ENCODE measurements at regions not wholly inside any gene's neighbourhood (a gene's known extent, or its start where the extent isn't known, plus 50 kb on each side); places are given as distances from the start of the nearest gene placed in this dataset.
A peak's percentile ranks its signal among the peaks of the same experiment; 100 is the strongest.
"Not testable (repeated sequence)": the region's sequence is repeated elsewhere in the genome, so short reads cannot be mapped to it uniquely, and the experiment has no call there.

DNA sequence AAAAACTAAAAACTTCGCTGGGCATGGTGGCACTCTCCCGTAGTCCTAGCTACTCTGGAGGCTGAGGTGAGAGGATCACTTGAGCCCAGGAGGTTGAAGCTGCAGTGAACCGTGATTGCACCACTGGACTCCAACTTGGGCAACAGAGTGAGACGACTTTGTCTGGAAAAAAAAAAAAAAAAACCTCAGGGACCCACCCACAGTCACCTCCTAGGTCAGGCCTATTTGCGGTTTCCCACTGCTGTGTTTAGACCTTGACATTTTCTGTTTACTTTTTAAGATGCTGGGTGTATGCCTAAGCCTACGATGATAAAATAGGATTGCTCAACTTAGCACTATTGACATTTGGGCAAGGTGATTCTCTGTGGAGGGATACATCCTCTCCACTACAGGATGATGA is 197.4 kb upstream of the TBL1X start:
- no peak for DNase-seq (ENCODE audit: low read depth, low spot score)

DNA sequence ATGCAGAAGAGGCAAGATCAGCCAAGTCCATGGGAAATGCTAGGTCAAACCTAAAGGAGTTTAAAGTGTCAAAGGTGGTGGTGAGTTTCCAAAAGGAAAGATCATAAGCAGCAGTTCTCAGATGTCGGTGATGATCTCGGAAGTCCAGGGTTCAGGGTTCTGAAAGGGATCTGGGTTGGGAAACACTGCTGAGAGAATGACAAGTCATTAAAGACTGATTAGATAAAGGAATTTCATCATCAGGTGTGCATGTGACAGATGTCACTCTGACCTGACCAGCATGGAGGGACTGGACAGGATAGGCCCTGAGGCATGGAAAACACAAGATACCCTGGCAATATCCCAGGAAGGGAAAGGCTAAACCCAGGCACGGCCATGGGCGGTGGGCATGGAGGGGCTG is 195.7 kb upstream of the TBL1X start:
- no peak for DNase-seq (ENCODE audit: low read depth, low spot score)

DNA sequence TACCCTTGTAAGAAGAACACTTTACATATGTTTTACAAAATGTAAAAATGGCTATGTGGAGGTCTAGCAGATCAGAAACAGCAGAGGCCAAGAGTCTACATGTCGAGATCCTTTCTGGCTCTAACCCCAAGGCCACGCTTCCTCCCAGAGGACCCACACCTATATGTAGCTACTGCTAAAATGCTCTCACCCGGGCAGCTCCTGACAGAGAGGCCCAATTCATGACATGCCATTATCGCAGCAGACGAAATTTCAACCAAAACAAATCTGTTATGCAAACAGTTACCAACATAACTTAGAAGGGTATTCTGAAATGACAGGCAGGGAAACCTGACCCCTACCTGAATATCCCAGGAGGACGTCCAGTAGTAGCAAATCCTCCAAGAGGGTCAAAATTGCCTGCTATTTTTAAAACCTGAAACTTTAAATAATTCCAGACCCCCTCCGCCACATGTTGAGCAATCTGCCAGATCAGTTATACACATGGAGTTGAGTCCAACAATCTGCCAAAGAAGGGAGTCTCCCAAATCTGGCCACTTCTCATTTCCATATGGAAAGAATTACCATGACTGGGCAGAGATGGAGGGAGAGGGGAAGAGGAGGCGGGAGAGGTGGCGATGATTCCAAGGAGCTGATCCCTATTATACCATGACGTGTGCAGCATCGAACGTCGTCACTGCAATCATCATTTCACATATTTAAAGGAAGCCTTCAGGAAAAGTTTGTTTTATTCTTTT is 192.9 kb upstream of the TBL1X start:
- DNase-seq (ENCODE audit: low read depth, low spot score): no peak

DNA sequence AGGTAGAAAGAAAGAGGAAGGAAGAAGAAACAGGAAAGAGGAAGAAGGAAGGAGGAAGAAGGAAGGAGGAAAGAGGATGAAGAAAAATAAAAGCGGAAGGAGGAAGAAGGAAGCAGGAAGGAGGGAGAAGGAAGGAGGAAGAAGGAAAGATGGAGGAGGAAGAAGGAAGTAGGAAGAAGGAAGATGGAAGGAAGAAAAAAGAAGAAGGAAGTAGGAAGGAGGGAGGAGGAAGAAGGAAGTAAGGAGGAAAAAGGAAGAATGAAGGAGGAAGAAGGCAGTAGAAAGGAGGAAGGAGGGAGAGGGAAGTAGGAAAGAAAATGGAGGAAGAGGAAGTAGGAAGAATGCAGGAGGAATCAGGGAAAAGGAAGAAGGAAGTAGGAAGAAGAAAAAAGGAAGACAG is 191.1 kb upstream of the TBL1X start:
- no peak for DNase-seq (ENCODE audit: low read depth, low spot score)

DNA sequence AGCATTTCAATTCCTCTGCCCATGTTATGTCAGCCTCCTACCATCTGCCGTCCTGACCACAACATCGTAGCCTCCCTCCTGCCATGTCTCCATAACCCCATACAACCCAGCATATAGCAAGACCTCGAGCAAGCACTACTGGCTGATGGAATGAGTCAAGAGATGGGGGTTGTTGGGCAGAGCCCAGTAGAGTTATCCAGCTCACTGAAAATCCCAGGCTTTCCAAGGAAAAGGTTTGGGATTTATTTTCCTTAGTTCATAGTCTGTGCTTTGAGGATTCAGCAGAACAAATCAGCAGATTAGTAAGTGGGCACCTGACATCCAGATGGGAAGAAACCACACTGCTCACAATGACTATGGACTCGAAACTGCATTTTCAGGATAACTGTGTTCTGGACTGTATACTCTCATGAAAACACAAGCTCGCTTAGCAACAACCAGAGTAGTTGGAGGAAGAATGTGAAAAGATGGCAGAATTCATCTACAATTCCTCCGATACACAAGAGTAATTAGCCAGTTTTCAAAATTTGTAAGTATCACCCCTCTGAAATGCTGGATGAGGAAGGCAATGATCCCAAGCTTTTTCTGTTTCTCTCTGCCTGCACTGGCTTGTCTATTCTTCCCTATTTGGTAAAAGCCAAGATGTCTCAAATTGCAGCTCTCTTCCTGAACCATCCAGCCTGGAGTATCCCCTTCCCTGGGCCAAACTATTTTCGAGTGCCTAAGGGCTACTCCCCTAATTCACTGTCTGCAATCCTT is 186.2 kb upstream of the TBL1X start:
- DNase-seq (ENCODE audit: low read depth, low spot score): no peak

DNA sequence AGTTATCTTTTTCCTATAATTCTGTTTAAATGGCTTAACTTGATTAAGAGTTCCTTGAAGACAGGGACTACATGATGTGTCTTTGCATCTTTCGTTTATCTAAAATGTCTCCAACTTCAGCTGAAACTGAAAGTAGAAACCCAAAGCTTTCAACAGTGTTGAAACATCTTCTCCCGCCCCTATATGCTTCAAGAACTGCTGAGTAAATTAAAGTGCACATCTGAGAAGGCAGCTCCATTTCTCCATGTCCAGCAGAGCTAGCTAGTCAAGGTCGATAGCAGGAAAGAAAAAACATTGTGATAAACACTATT is 185.7 kb upstream of the TBL1X start:
- DNase-seq (ENCODE audit: low read depth, low spot score): no peak

DNA sequence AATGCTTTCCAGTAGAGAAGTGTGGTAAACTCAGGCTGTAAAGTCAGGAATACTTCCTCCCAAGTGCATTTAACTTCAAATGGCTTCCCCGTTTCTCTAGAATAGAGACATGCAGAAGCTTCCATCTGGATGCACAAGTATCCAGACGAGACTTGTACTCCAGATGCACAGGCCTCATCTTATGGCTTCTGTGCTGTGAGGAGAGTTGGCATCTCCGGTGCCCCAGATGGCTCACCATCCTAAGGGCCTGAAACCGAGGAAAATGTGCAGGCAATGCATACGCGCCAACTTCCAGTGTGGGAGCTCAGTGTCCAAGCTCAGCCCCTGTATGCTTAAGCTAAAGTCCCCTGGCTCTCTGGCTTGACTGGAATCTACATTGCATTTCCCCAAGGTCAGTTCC is 184.0 kb upstream of the TBL1X start:
- no peak for DNase-seq (ENCODE audit: low read depth, low spot score)

DNA sequence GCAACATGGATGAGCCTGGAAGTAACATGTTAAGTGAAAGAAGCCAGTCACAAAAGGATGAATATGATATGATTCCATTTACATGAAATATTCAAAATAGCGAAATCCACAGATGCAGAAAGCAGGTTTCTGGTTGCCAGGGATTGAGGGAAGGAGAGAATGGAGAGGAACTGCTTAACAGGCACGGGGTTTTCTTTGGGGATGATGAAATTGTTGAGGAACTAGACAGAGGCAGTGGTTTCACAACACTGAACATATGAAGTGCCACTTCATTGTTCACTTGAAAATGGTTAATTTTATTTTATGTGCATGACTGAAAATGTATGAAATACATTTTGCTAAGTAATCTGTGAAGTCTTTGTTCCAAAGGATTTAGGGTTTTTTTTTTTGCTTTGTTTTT is 182.5 kb upstream of the TBL1X start:
- DNase-seq (ENCODE audit: low read depth, low spot score): no peak

DNA sequence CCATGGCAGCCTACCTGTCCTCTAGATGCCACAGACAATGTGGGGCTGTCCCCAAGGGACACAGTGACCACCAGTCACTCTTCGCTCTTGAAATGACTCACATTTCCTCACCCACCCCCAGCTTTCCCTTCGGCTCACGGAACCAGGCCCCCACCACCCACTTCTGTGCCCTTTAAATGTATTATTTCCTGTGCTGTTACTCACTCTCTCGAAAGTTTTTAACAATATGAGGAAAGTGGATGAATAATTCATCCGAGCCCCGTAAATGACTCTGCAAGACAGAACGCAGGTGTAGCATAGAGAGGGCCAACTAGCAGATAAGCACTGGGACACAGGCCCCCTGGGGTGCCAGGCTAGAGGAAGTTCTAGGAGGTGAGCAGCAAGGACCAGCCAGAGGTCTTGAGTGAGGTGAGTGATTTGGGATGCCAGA is 179.5 kb upstream of the TBL1X start:
- no peak for DNase-seq (ENCODE audit: low read depth, low spot score)

DNA sequence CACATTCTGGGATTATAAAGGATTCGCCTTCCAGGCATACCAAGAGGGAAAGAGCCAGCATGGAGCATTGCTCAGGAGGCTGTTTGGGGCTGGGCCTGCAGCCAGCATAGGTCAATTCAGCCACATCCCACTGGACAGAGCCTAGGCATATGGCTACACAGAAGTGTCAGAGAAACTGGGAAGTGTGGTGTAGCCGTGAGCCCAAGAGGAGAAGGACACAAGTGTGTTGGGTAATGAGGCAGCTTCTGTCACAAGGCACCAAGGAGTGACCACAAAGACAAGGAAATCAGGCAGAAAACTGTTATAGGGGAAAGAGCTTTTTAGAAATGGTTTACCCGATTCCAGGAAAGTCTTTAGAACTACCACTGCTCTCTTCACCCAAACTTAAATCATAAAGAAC is 178.6 kb upstream of the TBL1X start:
- DNase-seq (ENCODE audit: low read depth, low spot score): no peak

DNA sequence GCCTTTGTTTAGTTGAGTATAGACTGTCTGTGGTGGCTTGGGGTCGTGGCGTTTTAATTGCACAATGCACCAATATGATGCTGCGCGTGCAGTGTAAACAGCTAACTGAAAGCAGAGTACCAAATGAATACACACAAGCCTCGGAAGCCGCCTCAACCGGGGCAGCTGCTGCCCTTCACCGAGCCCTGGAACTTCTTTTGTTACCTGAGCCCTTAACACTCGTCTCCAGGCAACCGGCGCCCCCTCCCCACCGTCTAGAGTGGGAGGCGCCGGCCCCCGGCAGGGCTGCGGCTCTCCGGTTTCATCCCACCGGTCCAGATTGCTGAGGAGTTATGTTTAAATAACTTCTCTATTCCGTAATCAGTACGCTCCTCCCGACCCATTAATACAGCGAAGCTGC is 173.2 kb upstream of the TBL1X start:
- DNase-seq (ENCODE audit: low read depth, low spot score): no peak

DNA sequence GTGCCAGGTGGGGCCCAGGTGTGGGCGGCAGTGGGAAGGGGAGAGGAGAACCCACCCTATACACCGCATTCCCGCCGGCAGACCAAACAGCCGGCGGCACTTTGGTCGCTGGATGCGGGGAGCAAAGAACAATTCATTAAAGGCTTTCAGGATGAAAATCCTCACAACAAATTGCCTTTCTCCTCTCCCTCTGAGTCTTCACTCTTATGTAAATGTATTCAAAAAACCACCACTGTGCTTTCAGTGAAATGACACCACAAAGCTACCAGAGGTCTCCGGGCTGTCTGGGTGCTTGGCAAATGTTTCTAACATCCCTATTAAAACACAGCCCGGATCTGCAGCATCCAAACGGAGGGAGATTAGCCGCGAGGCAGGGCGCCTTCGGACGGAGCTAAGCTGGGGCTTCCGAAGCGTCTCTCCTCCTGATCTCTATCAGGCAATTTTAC is 171.8 kb upstream of the TBL1X start:
- DNase-seq (ENCODE audit: low read depth, low spot score): peak; percentile 47

DNA sequence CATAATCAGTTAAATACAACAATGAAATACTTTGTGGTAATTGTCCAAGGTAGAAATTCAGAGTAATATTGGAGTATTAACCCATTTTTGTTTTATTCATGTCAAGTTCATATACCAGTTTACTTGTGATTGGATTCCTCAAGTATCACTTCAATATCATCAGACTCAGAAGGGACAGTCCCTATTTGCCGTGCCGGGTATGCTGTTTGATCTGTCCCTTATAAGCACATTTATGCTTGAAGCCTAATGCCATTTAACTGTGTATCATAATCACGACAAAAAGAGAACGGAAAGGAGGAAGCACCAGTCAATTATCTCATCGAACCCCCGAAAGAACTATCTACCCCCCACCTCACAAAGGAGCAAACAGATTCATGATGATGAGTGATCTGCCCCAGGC is 171.0 kb upstream of the TBL1X start:
- DNase-seq (ENCODE audit: low read depth, low spot score): no peak

DNA sequence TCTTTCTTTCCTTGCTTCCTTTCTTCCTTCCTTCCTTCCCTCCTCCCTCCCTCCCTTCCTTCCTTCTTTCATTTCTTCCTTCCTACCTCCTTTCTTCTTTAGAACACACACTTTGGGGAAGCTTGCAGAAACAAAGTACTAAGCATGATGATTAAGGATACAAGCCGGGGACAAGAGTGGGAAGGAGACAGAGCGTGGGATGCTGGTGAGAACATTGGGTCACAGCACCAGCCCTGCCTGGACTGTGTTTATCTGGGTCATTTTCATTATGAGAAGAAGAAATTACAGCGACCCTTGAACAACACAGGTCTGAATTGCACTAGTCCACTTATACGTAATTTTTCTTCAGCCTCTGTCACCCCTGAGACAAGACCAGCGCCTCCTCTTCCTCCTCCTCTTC is 169.3 kb upstream of the TBL1X start:
- no peak for DNase-seq (ENCODE audit: low read depth, low spot score)

DNA sequence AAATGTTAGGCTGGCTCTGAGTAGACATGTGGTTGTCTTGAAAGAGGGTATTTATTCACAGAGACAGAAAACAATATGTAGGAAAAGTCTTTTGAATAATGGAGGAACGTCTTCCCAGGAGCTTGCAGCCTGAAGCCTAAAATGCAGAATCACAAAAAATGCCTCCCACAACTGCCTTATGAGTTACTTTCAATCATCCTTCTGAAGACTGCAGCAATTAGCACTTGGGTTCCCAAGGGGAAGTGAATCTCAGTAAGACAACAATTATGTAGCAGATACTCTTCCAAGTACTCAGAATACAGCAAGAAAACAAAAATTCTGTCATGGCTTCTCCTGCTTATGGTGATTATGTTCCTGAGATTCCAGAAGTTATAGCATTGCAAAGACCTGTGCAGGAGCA is 166.6 kb upstream of the TBL1X start:
- no peak for DNase-seq (ENCODE audit: low read depth, low spot score)

DNA sequence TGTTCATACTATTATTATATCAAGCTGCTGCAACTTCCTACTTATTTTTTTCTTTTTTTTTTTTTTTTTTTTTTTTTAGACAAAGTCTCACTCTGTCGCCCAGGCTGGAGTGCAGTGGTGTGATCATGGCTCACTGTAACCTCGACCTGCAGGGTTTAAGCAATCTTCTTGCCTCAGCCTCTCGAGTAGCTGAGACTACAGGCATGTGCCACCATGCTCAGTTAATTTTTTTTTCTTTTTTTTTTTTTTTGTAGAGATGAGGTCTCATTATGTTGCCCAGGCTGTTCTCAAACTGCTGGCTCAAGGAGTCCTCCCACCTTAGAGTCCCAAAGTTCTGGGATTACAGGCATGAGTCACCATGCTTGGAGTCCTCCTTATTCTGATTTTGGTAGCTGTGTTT is 165.2 kb upstream of the TBL1X start:
- not testable (repeated sequence) for DNase-seq (ENCODE audit: low read depth, low spot score)

DNA sequence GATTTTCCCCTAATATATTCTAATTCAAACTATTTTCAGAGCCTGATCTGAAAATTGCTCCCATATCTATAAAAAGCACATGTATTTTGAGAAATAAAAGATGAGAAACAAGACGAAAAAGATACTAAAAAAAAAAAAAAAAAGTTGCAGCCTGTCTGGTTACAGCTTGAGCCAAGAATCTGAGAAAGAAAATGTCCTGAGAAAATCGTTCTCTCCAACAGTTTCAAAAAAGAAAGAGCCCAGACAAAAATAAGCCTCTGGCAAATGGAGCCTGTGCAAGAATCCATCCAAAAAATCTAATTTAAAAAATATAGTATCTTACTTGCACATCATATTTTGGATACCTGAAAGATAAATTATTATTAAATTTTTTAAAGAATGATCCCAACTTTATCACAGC is 163.0 kb upstream of the TBL1X start:
- no peak for DNase-seq (ENCODE audit: low read depth, low spot score)

DNA sequence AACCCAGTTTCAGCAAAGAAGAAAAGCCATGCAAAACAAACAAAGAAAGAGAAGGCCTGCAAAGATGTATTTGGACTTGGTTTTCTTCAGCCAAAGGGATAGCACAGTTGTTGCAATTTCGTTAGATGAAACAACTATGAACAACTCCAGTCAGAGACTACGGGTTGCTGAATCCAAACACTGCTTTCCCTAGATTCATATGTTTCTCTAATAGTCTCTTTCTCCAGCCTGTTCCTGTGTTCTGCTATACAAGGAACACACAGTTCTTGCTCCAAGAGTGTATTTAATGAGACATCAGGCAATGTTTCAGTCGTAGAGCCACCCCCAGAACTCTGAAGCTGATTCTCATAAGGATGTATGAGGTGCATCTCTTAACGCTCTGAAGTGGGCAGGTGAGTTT is 162.5 kb upstream of the TBL1X start:
- DNase-seq (ENCODE audit: low read depth, low spot score): no peak

DNA sequence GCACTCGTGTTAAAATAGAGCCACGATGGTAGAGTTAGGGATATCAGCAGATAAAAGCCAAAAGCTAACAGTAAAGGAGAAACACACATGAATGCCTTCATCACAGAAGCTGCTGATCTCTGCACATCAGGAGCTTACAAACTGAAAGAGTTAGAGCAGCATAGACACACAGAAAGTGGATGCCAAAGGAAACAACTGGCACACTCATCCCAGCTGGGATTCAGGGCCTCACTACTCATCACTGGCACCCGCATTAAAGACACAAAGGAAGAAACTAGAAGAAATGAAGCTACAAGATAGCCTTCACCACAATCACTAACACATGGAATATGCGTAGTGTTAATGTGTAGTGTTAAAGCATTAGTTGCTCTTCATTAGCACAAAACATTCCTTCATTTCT is 156.4 kb upstream of the TBL1X start:
- DNase-seq (ENCODE audit: low read depth, low spot score): no peak

DNA sequence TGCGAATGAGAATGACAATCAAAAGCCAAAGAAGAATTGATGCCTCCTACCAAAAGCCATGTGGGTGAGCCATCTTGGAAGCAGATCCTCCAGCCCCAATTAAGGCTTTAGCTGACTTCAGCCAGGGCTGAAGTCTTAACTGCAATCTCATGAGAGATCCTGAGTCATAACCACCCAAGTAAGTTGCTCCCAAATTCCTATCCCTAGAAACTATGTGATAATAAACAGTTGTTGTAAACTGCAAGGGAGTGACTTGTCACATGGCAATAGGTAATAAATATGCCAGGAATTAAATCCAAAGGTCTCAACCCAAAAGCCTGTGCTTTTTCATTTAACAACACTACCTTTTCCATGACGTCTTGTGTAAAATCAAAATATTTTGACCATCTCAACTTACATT is 154.2 kb upstream of the TBL1X start:
- DNase-seq (ENCODE audit: low read depth, low spot score): no peak

DNA sequence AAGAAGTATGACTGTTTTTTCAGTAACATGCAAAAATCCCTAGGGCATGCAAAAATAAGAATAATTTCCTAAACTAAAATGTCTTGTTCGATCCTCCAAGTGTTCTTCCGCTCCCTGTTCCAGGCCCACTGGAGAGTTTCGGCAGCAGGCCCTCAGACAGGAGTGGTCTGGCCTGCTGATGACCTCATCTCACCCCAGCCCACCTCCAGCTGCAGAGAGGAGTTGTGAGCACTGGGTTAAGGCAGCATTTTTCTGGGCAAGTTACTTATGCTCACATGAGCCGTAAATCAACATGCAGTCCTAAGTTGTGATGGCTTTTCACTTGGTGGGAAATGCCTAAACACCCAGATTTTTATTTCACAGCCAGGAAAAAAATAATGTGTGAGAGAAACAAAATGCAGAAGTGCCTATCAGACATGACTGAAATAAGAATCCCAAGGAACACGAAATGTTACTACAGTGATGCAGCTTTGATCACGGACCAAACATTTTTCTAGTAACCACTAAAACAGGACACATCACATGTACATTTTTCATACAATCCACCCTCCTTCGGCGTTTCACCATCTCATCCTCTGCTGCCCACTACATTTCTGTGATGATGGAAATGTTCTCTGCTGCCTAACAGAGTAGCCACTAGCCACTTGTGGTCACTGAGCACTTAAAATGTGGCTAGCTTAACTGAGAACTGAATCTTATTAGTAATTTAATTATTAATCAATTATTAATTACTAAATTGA is 153.3 kb upstream of the TBL1X start:
- DNase-seq (ENCODE audit: low read depth, low spot score): no peak

DNA sequence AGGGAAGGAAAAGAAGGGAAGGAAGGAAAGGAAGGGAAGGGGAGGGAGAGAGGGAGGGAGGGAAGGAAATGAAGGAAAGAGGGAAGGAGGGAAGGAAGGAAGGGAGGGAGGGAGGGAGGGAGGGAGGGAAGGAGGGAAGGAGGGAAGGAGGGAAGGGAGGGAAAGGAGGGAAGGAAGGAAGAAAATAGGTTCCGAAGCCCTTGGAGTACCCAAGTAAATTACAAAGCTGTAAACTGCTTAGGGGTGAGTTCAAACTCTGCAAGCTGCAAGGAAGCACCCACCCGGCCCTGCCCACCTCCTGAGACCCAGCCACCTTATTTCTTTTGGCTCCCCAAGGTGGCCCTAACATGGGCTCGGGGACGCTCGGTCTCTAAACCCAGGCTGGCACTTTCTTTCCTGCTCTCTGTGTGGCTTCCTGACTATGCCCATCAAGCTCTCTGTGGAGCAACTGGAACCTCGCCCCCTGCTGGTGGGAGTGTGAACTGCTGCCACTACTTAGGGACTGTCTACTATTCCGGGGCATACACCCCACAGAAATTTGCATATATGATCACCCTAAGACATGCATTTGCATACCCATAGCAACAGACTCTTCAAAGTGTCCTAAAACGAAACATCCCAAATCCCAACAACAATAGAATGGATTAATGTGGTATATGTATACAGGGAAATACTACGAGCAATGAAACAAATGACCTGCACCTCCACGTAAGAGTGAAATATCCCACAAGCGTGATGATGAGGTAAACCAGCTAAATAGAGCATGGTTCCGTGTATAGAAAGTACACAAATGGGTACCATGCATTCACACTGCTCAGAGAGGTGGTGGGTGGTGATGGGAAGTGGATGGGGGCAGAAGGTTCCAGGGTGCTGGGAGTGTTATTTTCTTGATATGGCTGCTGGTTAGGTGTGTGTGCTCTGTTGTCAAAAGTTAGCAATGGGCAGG is 151.7 kb upstream of the TBL1X start:
- DNase-seq (ENCODE audit: low read depth, low spot score): no peak
